ENCODE measurements at regions not wholly inside any gene's neighbourhood (a gene's known extent, or its start where the extent isn't known, plus 50 kb on each side); places are given as distances from the start of the nearest gene placed in this dataset.

GRCh38 chr12:30030693-30031374 is 247.1 kb upstream of the TMTC1 start:
- TF ChIP-seq CTCF (IDR thresholded peaks at IDR 0.05; ENCODE audit: borderline replicate concordance), result no peak
- Histone ChIP-seq H3K9me3 (replicated peaks) (peaks cover 10% of the 10 kb centered on the region), H3K27ac (replicated peaks) (no peak overlapping the region), H3K4me1 (no peaks in the 10 kb centered on the region), H3K27me3 (ENCODE audit: low read depth) (no peaks in the 10 kb centered on the region), H3K4me3 (no peak overlapping the region), H3K36me3 (no peaks in the 10 kb centered on the region)
- DNase-seq, result no peak
- intact Hi-C loops (cut with micrococcal nuclease), result no loop called here

- TF ChIP-seq CTCF (IDR thresholded peaks at IDR 0.05; ENCODE audit: borderline replicate concordance), result no peak
- DNase-seq, result no peak
- no peak overlapping the region for H3K27ac ChIP-seq (replicated peaks)
- intact Hi-C loops (cut with micrococcal nuclease), result no loop called here
- H3K4me1 ChIP-seq, result no peaks in the 10 kb centered on the region
- H3K27me3 ChIP-seq (ENCODE audit: low read depth), result no peaks in the 10 kb centered on the region
- H3K4me3 ChIP-seq, result no peak overlapping the region
- H3K36me3 ChIP-seq, result no peaks in the 10 kb centered on the region
- H3K9me3 ChIP-seq (replicated peaks), result peaks cover 6% of the 10 kb centered on the region
Observed at GRCh38 chr12:30026621-30027234, 243.0 kb upstream of the TMTC1 start.

GRCh38 chr12:30025317-30025716 is 241.6 kb upstream of the TMTC1 start:
- TF ChIP-seq CTCF (IDR thresholded peaks at IDR 0.05; ENCODE audit: borderline replicate concordance), result no peak
- H3K27ac ChIP-seq (replicated peaks), result no peak overlapping the region
- no peaks in the 10 kb centered on the region for H3K4me1 ChIP-seq
- H3K9me3 ChIP-seq (replicated peaks), result peaks cover 6% of the 10 kb centered on the region
- intact Hi-C loops (cut with micrococcal nuclease), result no loop called here
- H3K27me3 ChIP-seq (ENCODE audit: low read depth), result no peaks in the 10 kb centered on the region
- no peak overlapping the region for H3K4me3 ChIP-seq
- no peaks in the 10 kb centered on the region for H3K36me3 ChIP-seq
- no peak for DNase-seq

- Histone ChIP-seq H3K9me3 (replicated peaks) (peaks cover 6% of the 10 kb centered on the region), H3K4me3 (no peak overlapping the region), H3K27ac (replicated peaks) (no peak overlapping the region), H3K4me1 (no peaks in the 10 kb centered on the region), H3K27me3 (ENCODE audit: low read depth) (no peaks in the 10 kb centered on the region), H3K36me3 (no peaks in the 10 kb centered on the region)
- DNase-seq, result no peak
- intact Hi-C loops (cut with micrococcal nuclease), result no loop called here
- TF ChIP-seq CTCF (IDR thresholded peaks at IDR 0.05; ENCODE audit: borderline replicate concordance), result no peak
Observed at GRCh38 chr12:30023186-30023585, 239.4 kb upstream of the TMTC1 start.

- Histone ChIP-seq H3K4me3 (no peak overlapping the region), H3K27me3 (ENCODE audit: low read depth) (no peaks in the 10 kb centered on the region), H3K36me3 (no peaks in the 10 kb centered on the region), H3K4me1 (no peaks in the 10 kb centered on the region), H3K27ac (replicated peaks) (no peak overlapping the region), H3K9me3 (replicated peaks) (peaks cover 16% of the 10 kb centered on the region)
- TF ChIP-seq CTCF (IDR thresholded peaks at IDR 0.05; ENCODE audit: borderline replicate concordance), result no peak
- intact Hi-C loops (cut with micrococcal nuclease), result no loop called here
- DNase-seq, result no peak
Observed at GRCh38 chr12:30021051-30021833, 237.5 kb upstream of the TMTC1 start.
